GM12872 (cell line): ENCODE measurements at regions not wholly inside any gene's neighbourhood (a gene's known extent, or its start where the extent isn't known, plus 50 kb on each side); places are given as distances from the start of the nearest gene placed in this dataset.

Source experiments
- CTCF ChIP-seq: IDR thresholded peaks from 3 replicates; pipeline ENCODE4 v1.5.1; 2011; ENCODE audit warnings: low read depth, mild to moderate bottlenecking, low read length, moderate library complexity; ENCODE audit not compliant: insufficient read depth

DNA sequence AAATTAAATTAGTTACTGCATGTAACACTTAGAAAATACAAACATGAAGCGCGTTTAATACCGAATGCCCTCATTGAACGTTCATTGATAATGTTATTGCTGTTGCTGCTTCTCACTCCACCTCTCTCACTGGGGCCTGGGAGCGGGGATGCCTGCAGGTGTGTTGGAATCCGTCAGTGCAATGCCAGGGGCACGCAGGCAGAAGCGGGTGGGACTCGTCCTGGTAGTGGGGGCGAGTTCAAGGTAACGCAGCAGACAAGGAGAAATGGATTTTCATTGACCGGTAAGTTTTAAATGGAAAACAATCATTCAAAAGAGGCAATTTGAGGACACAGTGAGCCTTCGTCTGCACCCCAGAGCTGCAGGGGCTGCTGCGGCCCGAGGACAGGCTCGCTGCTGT lies 71.2 kb upstream of the AFDN start:
- TF ChIP-seq CTCF = no peak

DNA sequence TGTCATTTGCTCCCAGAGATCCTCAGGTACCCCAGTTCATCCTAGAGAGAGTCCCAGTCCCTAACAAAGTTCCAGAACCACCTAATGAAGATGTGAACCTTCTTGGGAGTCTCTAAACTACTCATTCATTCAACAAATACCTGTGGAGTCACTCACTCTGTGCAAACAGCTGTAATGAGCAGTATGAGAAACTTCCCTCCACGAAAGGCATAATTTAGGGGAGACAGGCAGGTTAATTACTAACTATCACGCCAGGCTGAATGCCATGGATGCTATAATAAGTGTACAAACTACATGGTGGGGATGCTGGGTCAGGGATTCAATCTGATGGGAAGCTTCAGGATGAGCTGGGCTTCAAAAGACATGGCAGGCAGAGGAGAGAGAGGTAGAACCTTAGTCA lies 70.1 kb upstream of the AFDN start:
- no peak for TF ChIP-seq CTCF

DNA sequence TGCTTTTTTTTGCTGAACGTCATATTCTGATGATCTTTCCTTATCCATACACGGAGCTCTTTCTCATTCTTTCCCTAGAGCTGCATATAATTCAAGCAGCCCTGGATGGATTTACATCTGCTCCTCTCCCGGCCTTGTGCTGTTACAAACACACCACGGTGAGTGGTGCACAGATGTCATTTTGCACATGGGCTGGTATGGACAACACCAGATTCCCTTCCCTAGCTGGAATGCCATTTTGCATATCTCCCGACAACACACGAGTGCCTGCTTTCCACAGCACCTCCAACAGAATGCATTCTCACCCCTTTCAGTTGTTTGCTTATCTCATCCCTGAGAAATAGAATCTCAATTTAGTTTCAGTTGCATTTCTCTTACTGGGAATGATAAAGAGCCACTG lies 69.5 kb upstream of the AFDN start:
- no peak for TF ChIP-seq CTCF

DNA sequence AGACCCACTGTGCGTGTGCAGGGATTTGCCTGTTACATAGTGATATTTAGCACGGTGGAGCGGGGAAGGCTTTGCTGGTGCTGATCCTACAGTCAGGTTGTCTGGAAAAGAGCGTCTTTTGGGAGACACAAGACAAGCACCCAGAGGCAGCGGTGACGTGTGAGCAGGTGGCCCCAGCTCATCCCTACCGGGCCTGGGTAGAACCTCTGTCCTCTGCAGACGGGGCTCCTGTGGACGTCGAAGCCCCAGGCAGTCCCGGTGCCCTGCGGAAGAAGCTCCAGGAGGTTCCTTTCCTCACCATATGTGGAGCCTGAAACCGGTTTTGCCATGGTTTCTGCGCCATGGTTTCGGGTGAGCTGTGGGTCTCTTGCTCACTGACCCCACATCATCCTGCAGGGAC lies 68.9 kb upstream of the AFDN start:
- no peak for TF ChIP-seq CTCF

GRCh38 chr6:167758309-167759023 lies 68.2 kb upstream of the AFDN start:
- TF ChIP-seq CTCF = no peak

DNA sequence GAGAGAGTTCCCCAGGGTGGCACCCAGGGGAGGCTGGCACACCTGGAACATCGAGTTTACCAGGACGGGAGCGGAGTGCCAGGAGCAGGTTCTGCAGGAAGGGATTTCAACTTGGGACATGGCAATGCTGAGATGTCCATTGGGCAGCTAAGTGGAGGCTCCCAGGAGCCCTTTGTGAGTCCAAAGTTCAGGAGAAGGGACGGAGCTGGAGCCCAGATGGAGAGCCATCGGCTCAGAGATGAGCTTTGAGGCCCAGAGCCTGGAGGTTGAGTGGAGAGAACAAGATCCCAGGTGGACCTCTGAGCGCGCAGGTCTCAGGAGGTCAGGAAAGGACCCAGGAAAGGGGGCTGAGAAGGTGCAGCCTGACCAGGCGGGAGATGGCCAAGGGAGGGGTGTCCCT lies 67.5 kb upstream of the AFDN start:
- TF ChIP-seq CTCF = no peak

DNA sequence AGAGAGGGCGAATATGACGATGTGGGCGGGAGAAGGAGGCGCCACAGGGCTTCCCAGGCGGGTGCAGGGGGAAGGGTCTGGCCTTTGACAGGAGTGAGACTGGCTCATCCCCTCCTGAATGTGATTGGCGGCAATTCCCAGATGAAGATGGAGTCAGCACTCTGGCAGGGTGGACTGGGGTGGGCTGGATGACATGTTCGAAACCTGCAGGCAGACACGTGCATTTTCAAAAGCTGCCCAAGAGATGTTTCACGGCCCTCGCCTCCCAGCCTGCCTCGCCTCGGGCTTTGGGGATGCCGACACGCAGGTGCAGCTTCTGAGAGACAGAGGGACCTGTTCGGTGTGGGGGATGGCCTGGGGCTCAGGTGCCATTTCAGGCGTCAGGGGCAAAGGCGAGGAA lies 66.8 kb upstream of the AFDN start:
- no peak for TF ChIP-seq CTCF
